B cell (primary cell): ENCODE measurements at regions not wholly inside any gene's neighbourhood (a gene's known extent, or its start where the extent isn't known, plus 50 kb on each side); places are given as distances from the start of the nearest gene placed in this dataset.

Source experiments
- ATAC-seq: fragments of 200-7000 bp; cut with Tn5 transposase; one replicate; pipeline ENCODE4 v1.10.0; 2021; ENCODE audit warnings: low read depth, mild to moderate bottlenecking, moderate number of reproducible peaks, moderate library complexity
- CTCF ChIA-PET: fragments of 350-600 bp; sonication (Branson Sonifier 250); formaldehyde crosslinking; loops from one replicate; lab custom pipeline; 2021; ENCODE audit warnings: antibody characterized with exemption, inconsistent platforms; lab: Charles Lee
- POLR2A ChIA-PET: fragments of 350-600 bp; sonication (Branson Sonifier 250); formaldehyde crosslinking; loops from one replicate; lab custom pipeline; 2021; ENCODE audit warnings: antibody characterized with exemption; lab: Charles Lee
- DNase-seq: peaks from one replicate; pipeline ENCODE4 v3.0.0; 2013
- H2AFZ ChIP-seq: 2 replicates; pipeline ENCODE4 v1.6.1; 2012; ENCODE audit warnings: mild to moderate bottlenecking, low read depth, low read length; ENCODE audit not compliant: insufficient read depth, poor library complexity, severe bottlenecking
- H3K27ac ChIP-seq, 2 donors: 1 replicate in 1 of 2; 2 replicates in 1 of 2; pipeline ENCODE4 v1.5.1; 2012 to 2013; ENCODE audit warnings: low read length in 2 of 2, mild to moderate bottlenecking in 2 of 2, moderate library complexity in 1 of 2
- H3K27me3 ChIP-seq, 4 experiments: fragments of 200-600 bp in 1 of 4; sonication (generic) in 1 of 4; replicated peaks in 1 of 4; 1 replicate in 2 of 4; 2 replicates in 2 of 4; pipeline versions ENCODE4 v1.6.1 to v1.7.0; 2013 to 2016; ENCODE audit warnings: low read length in 3 of 4, mild to moderate bottlenecking in 2 of 4, mixed read lengths in 1 of 4, moderate library complexity in 1 of 4; ENCODE audit not compliant: insufficient read depth in 4 of 4, control insufficient read depth in 3 of 4; ENCODE audit errors: control extremely low read depth in 1 of 4
- H3K36me3 ChIP-seq, 2 experiments: replicated peaks in 1 of 2; 1 replicate in 1 of 2; 2 replicates in 1 of 2; pipeline versions ENCODE4 v1.6.1 to v1.7.1; 2013; ENCODE audit warnings: low read length in 1 of 2; ENCODE audit not compliant: insufficient read depth in 2 of 2, control insufficient read depth in 1 of 2; ENCODE audit errors: control extremely low read depth in 1 of 2, extremely low read depth in 1 of 2
- H3K4me1 ChIP-seq, 2 donors: fragments of 200-600 bp in 1 of 2; sonication (generic) in 1 of 2; 1 replicate in 1 of 2; 2 replicates in 1 of 2; pipeline versions ENCODE4 v1.5.1 to v1.6.1; 2013 to 2017; ENCODE audit warnings: low read length in 2 of 2; ENCODE audit not compliant: control insufficient read depth in 2 of 2, insufficient read depth in 2 of 2
- H3K4me2 ChIP-seq: replicated peaks from 2 replicates; pipeline ENCODE3; 2012; ENCODE audit warnings: mild to moderate bottlenecking, low read depth, low read length; ENCODE audit not compliant: poor library complexity, severe bottlenecking
- H3K4me3 ChIP-seq, 5 experiments: fragments of 200-600 bp in 1 of 5; sonication (generic) in 1 of 5; 1 replicate in 3 of 5; 2 replicates in 2 of 5; pipeline versions ENCODE4 v1.5.1 to v1.7.0; 2011 to 2016; ENCODE audit warnings: low read length in 4 of 5, mild to moderate bottlenecking in 4 of 5, low read depth in 2 of 5, control low read depth in 1 of 5, moderate library complexity in 1 of 5; ENCODE audit not compliant: insufficient read depth in 1 of 5; ENCODE audit errors: control extremely low read depth in 1 of 5, extremely low read depth in 1 of 5
- H3K79me2 ChIP-seq: fragments of 200-600 bp; sonication (generic); one replicate; pipeline ENCODE4 v1.6.0; 2016; ENCODE audit warnings: low read length; ENCODE audit not compliant: control insufficient read depth, insufficient read depth
- H3K9ac ChIP-seq: fragments of 200-600 bp; sonication (generic); 2 replicates; pipeline ENCODE4 v1.6.1; 2017; ENCODE audit warnings: mild to moderate bottlenecking, low read length, moderate library complexity
- H3K9me3 ChIP-seq, 3 donors: one replicate each; pipeline versions ENCODE4 v1.6.1 to v1.7.1; 2013; ENCODE audit warnings: low read length in 2 of 3; ENCODE audit not compliant: control insufficient read depth in 2 of 3, insufficient read depth in 1 of 3; ENCODE audit errors: control extremely low read depth in 1 of 3
- H4K20me1 ChIP-seq: 2 replicates; pipeline ENCODE4 v1.6.0; 2012; ENCODE audit warnings: mild to moderate bottlenecking, low read length; ENCODE audit not compliant: insufficient read depth, control insufficient read depth, poor library complexity, severe bottlenecking
- H3K27ac Mint-ChIP-seq: one replicate; pipeline ENCODE4 v1.8.0; 2021; ENCODE audit warnings: mixed read lengths
- H3K27me3 Mint-ChIP-seq: one replicate; pipeline ENCODE4 v1.8.0; 2021; ENCODE audit warnings: mixed read lengths
- H3K4me1 Mint-ChIP-seq: one replicate; pipeline ENCODE4 v1.8.0; 2021; ENCODE audit warnings: mixed read lengths
- H3K4me3 Mint-ChIP-seq: one replicate; pipeline ENCODE4 v1.8.0; 2021; ENCODE audit warnings: mixed read lengths
- H3K9me3 Mint-ChIP-seq: one replicate; pipeline ENCODE4 v1.8.0; 2022; ENCODE audit warnings: mixed read lengths; ENCODE audit not compliant: insufficient read depth
- EZH2 ChIP-seq: IDR thresholded peaks from 2 replicates; pipeline ENCODE4 v1.6.1; 2012; ENCODE audit warnings: borderline replicate concordance, low read depth, mild to moderate bottlenecking, moderate library complexity, low read length; ENCODE audit not compliant: insufficient read depth, poor library complexity, severe bottlenecking
- WGBS: methylation state at CpG from one replicate; pipeline ENCODE4 v1.1.5; 2013; ENCODE audit warnings: missing lambda C conversion rate; ENCODE audit not compliant: insufficient coverage; 5-methylcytosine and 5-hydroxymethylcytosine counted together
- intact Hi-C: fragments of 100-400 bp; cut with micrococcal nuclease; formaldehyde crosslinking; loops from one replicate; pipeline ENCODE4 v1.10.0; 2022

- no peak overlapping the region for H3K27ac Mint-ChIP-seq
- ChIA-PET POLR2A (no interaction called here), CTCF (no interaction called here)
- peak overlapping the region; percentile 10 for H2AFZ ChIP-seq
- no peaks in the 10 kb centered on the region for H4K20me1 ChIP-seq
- peaks cover 16% of the 10 kb centered on the region for H3K9me3 Mint-ChIP-seq
- H3K79me2 ChIP-seq = no peaks in the 10 kb centered on the region
- H3K27me3 ChIP-seq = no peaks in the 10 kb centered on the region
- 100% methylated on average over 1 of the region's 4 CpGs for WGBS
- no peak overlapping the region for H3K4me3 ChIP-seq
- H3K9me3 ChIP-seq = peaks cover 4 to 19% (median 16%) of the 10 kb centered on the region in 3 donors
- H3K36me3 ChIP-seq = no peaks in the 10 kb centered on the region
- peaks cover 3% of the 10 kb centered on the region for H3K4me1 Mint-ChIP-seq
- no peaks in the 10 kb centered on the region for H3K4me1 ChIP-seq
- ATAC-seq (no peak), DNase-seq (no peak)
- H3K4me2 ChIP-seq = no peak overlapping the region
- no peaks in the 10 kb centered on the region for H3K27me3 Mint-ChIP-seq
- H3K4me3 Mint-ChIP-seq = no peak overlapping the region
- no peak overlapping the region for H3K9ac ChIP-seq
- no peak overlapping the region for H3K27ac ChIP-seq
- TF ChIP-seq EZH2 = no peak
- intact Hi-C loops = no loop called here
Measured at GRCh38 chr7:121503039-121503438, 106.9 kb upstream of the FAM3C start.

- DNase-seq (no peak), ATAC-seq (no peak)
- ChIA-PET POLR2A (no interaction called here), CTCF (interaction anchor here (0.6 kb wide), 1 partner anchor 143 kb away, joined by 3 read pairs; no protein-coding TSS in a partner anchor)
- Histone ChIP-seq H3K27ac (no peak overlapping the region), H3K9ac (no peak overlapping the region), H3K9me3 (peaks cover 4 to 19% (median 10%) of the 10 kb centered on the region in 3 donors), H3K79me2 (no peaks in the 10 kb centered on the region), H3K36me3 (no peaks in the 10 kb centered on the region), H3K27me3 (no peaks in the 10 kb centered on the region), H3K4me3 (no peak overlapping the region), H3K4me2 (no peak overlapping the region), H2AFZ (no peak overlapping the region), H4K20me1 (no peaks in the 10 kb centered on the region), H3K4me1 (no peaks in the 10 kb centered on the region)
- no CpG with 5 or more reads among the region's 1 CpG for WGBS
- no peak for TF ChIP-seq EZH2
- H3K27me3 Mint-ChIP-seq = no peaks in the 10 kb centered on the region
- no peak overlapping the region for H3K4me3 Mint-ChIP-seq
- intact Hi-C loops = no loop called here
- H3K4me1 Mint-ChIP-seq = peaks cover 3% of the 10 kb centered on the region
- H3K9me3 Mint-ChIP-seq = peaks cover 18% of the 10 kb centered on the region
- H3K27ac Mint-ChIP-seq = no peak overlapping the region
Measured at GRCh38 chr7:121501566-121501965, 105.5 kb upstream of the FAM3C start.
